MM.1S (cell line): ENCODE measurements at regions not wholly inside any gene's neighbourhood (a gene's known extent, or its start where the extent isn't known, plus 50 kb on each side); places are given as distances from the start of the nearest gene placed in this dataset.

ENCODE experiments used
- DNase-seq: peaks from one replicate; pipeline ENCODE4 v3.0.0-alpha.2; 2015
- H2AFZ ChIP-seq: fragments of 300-600 bp; sonication (generic); 2 replicates; pipeline ENCODE4 v1.6.0; 2016; ENCODE audit warnings: antibody characterized with exemption, low read length
- H3F3A ChIP-seq: fragments of 300-600 bp; sonication (generic); 2 replicates; pipeline ENCODE4 v1.6.1; 2016; ENCODE audit warnings: mild to moderate bottlenecking, antibody characterized with exemption, low read length, moderate library complexity, mixed read lengths; ENCODE audit not compliant: insufficient read depth
- H3K27ac ChIP-seq: fragments of 300-600 bp; sonication (generic); 2 replicates; pipeline ENCODE4 v1.5.1; 2016; ENCODE audit warnings: mild to moderate bottlenecking, low read length
- H3K27me3 ChIP-seq: fragments of 300-600 bp; sonication (generic); replicated peaks from 2 replicates; pipeline ENCODE4 v1.6.0; 2016; ENCODE audit warnings: low read length; ENCODE audit not compliant: insufficient read depth
- H3K36me3 ChIP-seq: fragments of 300-600 bp; sonication (generic); replicated peaks from 2 replicates; pipeline ENCODE4 v1.6.1; 2016; ENCODE audit warnings: mild to moderate bottlenecking, low read length, mixed read lengths; ENCODE audit not compliant: insufficient read depth
- H3K4me1 ChIP-seq: fragments of 300-600 bp; sonication (generic); 2 replicates; pipeline ENCODE4 v1.6.1; 2016; ENCODE audit warnings: low read length, mixed read lengths
- H3K4me2 ChIP-seq: fragments of 300-600 bp; sonication (generic); 2 replicates; pipeline ENCODE4 v1.6.0; 2016; ENCODE audit warnings: low read depth, low read length
- H3K4me3 ChIP-seq: fragments of 300-600 bp; sonication (generic); 2 replicates; pipeline ENCODE4 v1.5.1; 2016; ENCODE audit warnings: low read length, mixed read lengths
- H3K79me2 ChIP-seq: fragments of 300-600 bp; sonication (generic); 2 replicates; pipeline ENCODE4 v1.6.1; 2016; ENCODE audit warnings: mixed run types, low read length, mixed read lengths
- H3K9ac ChIP-seq: fragments of 300-600 bp; sonication (generic); 2 replicates; pipeline ENCODE4 v1.6.1; 2016; ENCODE audit warnings: low read length, mixed read lengths
- H3K9me2 ChIP-seq: fragments of 300-600 bp; sonication (generic); replicated peaks from 2 replicates; pipeline ENCODE4 v1.6.1; 2016; ENCODE audit warnings: mild to moderate bottlenecking, low read length, mixed read lengths; ENCODE audit not compliant: insufficient read depth
- H3K9me3 ChIP-seq: fragments of 300-600 bp; sonication (generic); replicated peaks from 2 replicates; pipeline ENCODE4 v1.6.1; 2016; ENCODE audit warnings: mild to moderate bottlenecking, low read length, mixed read lengths; ENCODE audit not compliant: insufficient read depth
- H4K20me1 ChIP-seq: fragments of 300-600 bp; sonication (generic); 2 replicates; pipeline ENCODE4 v1.6.1; 2016; ENCODE audit warnings: mild to moderate bottlenecking, low read length, moderate library complexity, mixed read lengths; ENCODE audit not compliant: insufficient read depth
- EZH2 ChIP-seq: fragments of 300-600 bp; sonication (generic); optimal IDR thresholded peaks from 2 replicates; pipeline ENCODE3; 2017; ENCODE audit warnings: low read depth, mild to moderate bottlenecking, antibody characterized with exemption, low read length, mixed read lengths
- EZH2phosphoT487 ChIP-seq: fragments of 300-600 bp; sonication (generic); IDR thresholded peaks from 2 replicates; pipeline ENCODE4 v1.6.1; 2018; ENCODE audit warnings: antibody characterized with exemption, low read length
- TF ChIP-seq, protein P1 (sequence below): fragments of 300-600 bp; sonication (generic); IDR thresholded peaks from 2 replicates; pipeline ENCODE4 v1.5.1; 2016; ENCODE audit warnings: antibody characterized with exemption, low read length, mixed read lengths

DNA sequence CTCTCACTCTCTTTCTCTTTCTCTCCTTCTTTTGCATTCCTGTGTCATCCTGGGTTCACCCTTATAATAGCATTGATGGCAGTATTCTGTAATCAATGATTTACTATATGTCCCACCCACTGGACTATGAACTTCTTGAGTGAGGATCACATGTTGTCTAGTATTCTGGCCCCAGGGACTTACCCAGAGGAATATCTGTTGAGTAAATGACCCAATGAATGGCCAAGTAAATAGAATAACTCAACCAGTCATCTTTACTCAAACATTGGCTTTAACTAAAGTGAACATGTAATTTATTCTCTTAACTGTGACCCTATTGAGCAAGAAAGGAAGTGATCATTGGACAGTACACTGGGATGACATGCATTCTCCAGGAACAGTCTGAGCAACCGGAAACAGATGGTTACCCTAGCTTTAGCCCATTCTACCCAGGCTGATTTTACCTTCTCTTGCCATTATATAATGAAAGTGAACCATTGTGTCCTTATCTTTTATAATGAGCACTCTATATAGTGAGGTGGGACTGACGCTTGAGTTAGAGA lies 94.5 kb upstream of the SOX14 start:
- H3K9me3 ChIP-seq: no peaks in the 10 kb centered on the region
- H3K4me3 ChIP-seq: no peak overlapping the region
- no peak for DNase-seq
- TF ChIP-seq, protein P1, sequence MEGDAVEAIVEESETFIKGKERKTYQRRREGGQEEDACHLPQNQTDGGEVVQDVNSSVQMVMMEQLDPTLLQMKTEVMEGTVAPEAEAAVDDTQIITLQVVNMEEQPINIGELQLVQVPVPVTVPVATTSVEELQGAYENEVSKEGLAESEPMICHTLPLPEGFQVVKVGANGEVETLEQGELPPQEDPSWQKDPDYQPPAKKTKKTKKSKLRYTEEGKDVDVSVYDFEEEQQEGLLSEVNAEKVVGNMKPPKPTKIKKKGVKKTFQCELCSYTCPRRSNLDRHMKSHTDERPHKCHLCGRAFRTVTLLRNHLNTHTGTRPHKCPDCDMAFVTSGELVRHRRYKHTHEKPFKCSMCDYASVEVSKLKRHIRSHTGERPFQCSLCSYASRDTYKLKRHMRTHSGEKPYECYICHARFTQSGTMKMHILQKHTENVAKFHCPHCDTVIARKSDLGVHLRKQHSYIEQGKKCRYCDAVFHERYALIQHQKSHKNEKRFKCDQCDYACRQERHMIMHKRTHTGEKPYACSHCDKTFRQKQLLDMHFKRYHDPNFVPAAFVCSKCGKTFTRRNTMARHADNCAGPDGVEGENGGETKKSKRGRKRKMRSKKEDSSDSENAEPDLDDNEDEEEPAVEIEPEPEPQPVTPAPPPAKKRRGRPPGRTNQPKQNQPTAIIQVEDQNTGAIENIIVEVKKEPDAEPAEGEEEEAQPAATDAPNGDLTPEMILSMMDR: no peak
- TF ChIP-seq EZH2phosphoT487 (no peak), EZH2 (no peak)
- no peaks in the 10 kb centered on the region for H3K4me1 ChIP-seq
- no peaks in the 10 kb centered on the region for H3F3A ChIP-seq
- H3K9ac ChIP-seq: no peak overlapping the region
- no peaks in the 10 kb centered on the region for H3K79me2 ChIP-seq
- H3K27me3 ChIP-seq: no peaks in the 10 kb centered on the region
- H3K9me2 ChIP-seq: no peaks in the 10 kb centered on the region
- no peaks in the 10 kb centered on the region for H4K20me1 ChIP-seq
- H3K4me2 ChIP-seq: no peak overlapping the region
- H3K27ac ChIP-seq: no peak overlapping the region
- no peak overlapping the region for H2AFZ ChIP-seq
- no peaks in the 10 kb centered on the region for H3K36me3 ChIP-seq

DNA sequence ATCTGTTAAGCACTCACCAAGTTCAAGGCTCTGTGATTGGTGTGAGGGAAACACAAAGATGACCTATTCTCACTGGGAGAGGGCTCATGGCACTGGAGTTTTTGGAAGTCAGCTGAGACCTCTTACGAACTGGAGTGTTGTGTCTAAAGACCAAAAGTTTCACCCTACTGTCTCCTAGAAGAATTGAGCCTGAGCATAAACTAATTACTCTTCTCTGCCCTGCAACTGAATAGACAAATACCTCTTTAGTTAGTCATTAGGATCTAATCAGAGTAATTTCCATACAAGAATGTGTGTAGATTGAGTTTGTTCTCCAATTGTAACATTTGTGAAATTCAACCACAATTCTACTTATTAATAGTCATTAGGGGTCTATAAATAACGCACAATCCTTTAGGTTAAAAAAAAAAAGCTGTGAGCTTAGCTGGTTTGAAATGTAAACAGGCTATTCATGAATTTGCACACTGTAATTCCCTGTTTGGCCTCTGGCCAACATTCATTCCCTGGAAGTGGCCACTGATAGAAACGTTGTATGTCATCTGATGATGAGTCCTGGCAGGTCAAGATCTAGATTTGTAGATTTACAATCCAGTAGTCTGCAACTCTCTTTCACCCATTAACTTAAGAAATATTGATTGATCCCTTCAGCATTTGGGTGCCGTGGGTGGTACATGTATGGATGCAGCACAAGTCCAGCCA lies 76.8 kb upstream of the SOX14 start:
- no peaks in the 10 kb centered on the region for H3K27me3 ChIP-seq
- H3K27ac ChIP-seq: no peak overlapping the region
- no peaks in the 10 kb centered on the region for H3K9me2 ChIP-seq
- H3K9me3 ChIP-seq: no peaks in the 10 kb centered on the region
- no peak overlapping the region for H2AFZ ChIP-seq
- H3K9ac ChIP-seq: no peak overlapping the region
- H3K4me2 ChIP-seq: no peak overlapping the region
- no peaks in the 10 kb centered on the region for H3F3A ChIP-seq
- no peaks in the 10 kb centered on the region for H4K20me1 ChIP-seq
- no peak for DNase-seq
- no peak overlapping the region for H3K4me3 ChIP-seq
- H3K79me2 ChIP-seq: no peaks in the 10 kb centered on the region
- no peak for TF ChIP-seq EZH2
- TF ChIP-seq, protein P1: no peak
- TF ChIP-seq EZH2phosphoT487: no peak
- no peaks in the 10 kb centered on the region for H3K4me1 ChIP-seq
- H3K36me3 ChIP-seq: no peaks in the 10 kb centered on the region

DNA sequence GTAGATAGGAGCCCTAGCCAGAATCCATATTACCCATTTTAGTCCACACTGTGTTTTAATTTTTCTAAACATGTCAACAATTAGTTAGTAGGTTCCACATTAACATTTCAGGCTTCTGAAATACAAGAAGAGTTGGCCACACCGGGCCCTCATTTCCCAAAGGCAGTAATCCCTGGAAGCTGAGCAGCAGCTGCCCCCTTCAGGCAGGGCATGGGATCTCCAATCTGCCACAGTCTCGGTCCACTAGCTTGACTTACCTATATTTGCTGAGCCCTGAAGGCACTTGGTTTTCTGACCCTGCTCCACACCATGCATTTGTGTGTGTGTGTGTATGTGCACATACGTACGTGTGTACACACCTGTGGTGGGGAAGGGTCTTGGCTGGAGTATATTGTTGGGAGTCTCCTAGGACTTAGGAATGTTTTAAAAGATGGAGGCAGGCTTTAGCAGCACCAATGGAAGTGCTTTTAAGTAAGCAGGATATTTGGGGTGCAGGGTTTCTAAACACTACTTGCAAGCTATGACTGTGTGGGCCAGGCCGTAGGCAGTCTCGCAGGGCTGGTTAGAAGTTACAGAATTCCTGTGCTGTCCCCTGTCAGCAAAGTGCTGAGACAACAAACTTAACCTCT lies 71.2 kb upstream of the SOX14 start:
- no peak overlapping the region for H3K4me2 ChIP-seq
- no peaks in the 10 kb centered on the region for H3F3A ChIP-seq
- H3K4me3 ChIP-seq: no peak overlapping the region
- no peak overlapping the region for H3K9ac ChIP-seq
- H3K27me3 ChIP-seq: no peaks in the 10 kb centered on the region
- TF ChIP-seq EZH2phosphoT487 (no peak), EZH2 (no peak)
- TF ChIP-seq, protein P1: peak; percentile 59
- H4K20me1 ChIP-seq: no peaks in the 10 kb centered on the region
- no peak overlapping the region for H2AFZ ChIP-seq
- H3K9me2 ChIP-seq: no peaks in the 10 kb centered on the region
- H3K9me3 ChIP-seq: no peaks in the 10 kb centered on the region
- no peak overlapping the region for H3K27ac ChIP-seq
- no peaks in the 10 kb centered on the region for H3K4me1 ChIP-seq
- no peaks in the 10 kb centered on the region for H3K36me3 ChIP-seq
- DNase-seq: peak; percentile 41
- H3K79me2 ChIP-seq: no peaks in the 10 kb centered on the region
